HG03060 (cell line): ENCODE measurements at regions not wholly inside any gene's neighbourhood (a gene's known extent, or its start where the extent isn't known, plus 50 kb on each side); places are given as distances from the start of the nearest gene placed in this dataset.

Experiments used
- ATAC-seq: cut with Tn5 transposase; IDR thresholded peaks from one replicate; pipeline ENCODE4 v1.9.1; 2021; ENCODE audit warnings: low read depth, moderate number of reproducible peaks; ENCODE audit not compliant: unreplicated experiment

- ATAC-seq = no peak
Measured at GRCh38 chr22:49327411-49328117, 500.1 kb downstream of the BRD1 start.

GRCh38 chr22:49326558-49326957 lies 501.1 kb downstream of the BRD1 start:
- no peak for ATAC-seq

DNA sequence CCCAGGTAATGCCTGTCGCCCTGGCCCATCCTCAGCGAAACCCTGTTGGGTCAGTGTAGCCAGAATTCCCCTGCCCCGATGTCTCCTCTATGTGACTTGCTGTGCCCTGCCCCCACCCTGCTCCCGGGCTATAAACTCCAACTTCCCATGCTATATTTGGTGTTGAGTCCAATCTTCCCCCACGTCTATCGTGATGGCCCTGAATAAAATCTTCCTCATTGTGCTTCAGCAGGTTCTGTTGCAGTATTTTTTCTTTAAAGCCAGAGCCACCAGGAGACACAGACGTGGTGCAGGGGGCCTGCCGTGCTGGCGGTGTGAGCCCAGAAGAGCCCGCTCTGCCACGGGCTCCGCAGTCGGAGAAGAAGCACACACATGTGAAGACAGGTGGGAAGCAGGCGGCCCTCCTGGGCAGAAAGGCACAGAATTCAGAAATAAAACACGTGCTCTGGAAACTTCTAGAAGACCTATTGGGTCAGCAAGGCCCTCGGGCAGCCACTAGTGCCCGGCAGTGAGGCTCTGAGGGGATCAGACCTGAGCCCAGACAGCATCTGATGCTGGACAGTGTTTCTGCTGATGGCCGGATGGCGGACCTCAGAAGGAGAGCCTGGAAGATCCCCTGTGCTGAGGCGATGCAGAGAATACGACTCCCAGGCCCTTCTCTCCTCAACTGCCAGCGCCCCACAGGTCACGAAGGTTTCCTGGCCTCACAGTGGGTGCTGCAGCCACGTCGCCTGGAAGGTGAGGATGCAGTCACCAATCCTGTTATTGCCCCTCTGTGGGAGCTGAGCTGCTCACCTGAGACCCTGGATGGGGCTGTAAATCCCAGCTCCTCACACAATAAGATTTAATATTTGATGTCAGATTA lies 501.9 kb downstream of the BRD1 start:
- ATAC-seq = no peak

DNA sequence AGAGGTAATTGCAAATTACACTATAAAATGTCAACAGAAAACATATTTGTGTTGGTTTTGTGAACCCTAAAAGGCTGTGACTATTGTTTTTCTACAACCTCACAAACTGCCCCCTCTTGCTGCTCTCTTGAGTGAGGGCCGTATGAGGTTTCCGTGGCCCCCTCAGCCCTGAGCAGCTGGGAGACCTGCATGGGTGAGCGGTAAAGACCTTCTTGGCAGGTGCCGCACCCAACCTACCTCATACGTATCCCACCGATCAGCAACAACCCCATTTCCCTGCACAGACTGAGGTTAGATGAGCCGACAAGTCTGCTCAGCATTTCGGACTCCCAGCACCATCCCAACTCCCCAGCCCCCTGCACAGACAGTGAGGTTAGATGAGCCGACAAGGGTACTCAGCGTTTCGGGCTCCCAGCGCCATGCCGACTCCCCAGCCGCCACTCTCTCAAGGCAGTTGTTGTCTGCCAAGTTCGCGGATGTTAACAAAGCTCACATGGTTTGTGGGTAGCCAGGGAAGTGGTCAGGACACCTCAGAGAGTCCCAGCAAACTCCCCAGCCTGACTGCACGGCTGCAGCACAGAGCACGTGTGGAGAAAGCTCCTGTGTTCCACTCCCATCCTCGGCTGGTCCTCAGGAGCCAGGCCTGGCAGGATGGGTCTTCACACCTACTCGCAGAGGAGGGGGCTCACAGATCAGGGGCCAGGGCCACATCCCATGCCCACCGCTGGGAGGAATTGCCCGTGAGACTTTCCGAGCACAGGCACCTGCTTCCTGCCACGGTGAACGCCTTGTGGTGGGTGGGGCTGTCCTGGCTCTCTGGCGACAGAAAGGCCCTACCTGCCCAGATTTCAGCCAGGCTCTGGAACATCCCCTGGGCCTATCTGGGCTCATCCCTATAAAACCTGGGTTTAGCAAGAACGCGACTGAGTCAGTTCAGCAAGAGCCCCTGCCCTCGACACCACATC lies 502.9 kb downstream of the BRD1 start:
- no peak for ATAC-seq

- ATAC-seq = no peak
Measured at GRCh38 chr22:49323751-49324415, 503.8 kb downstream of the BRD1 start.

DNA sequence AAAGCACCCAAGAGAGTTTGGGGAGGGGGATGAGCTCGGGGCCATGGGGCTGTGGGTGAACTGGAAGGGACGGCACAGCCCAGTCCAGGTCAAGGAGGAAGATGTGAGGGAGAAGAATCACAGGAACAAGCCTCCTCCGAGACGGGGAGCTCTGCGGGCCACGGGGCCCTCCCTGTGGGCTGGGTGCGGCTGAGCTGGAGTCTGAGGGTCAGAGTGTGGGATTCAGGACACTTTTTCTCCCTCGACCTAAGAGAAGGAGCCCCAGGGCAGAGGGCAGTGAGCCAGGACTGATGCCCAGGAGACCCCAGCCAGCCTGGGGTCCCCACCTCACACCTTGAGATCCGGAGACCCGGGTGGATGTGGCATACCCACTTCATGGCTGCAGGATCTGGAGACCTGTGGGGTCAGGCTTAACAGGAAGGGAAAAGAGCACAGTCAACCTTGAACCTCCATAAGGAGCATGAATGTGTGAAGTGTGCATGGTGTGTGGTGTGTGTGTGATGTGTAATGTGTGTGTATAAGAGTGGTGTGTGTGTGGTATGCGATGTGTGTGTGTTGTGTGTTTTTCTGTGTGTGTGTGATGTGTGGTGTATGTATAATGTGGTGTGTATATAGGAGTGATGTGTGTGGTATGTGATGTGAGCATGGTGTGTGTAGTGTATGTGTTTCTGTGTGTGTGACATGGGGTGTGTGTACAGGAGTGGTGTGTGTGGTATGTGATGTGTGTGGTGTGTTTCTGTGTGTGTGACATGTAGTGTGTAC lies 504.6 kb downstream of the BRD1 start:
- ATAC-seq = no peak

- ATAC-seq = no peak
Measured at GRCh38 chr22:49322231-49322630, 505.4 kb downstream of the BRD1 start.

DNA sequence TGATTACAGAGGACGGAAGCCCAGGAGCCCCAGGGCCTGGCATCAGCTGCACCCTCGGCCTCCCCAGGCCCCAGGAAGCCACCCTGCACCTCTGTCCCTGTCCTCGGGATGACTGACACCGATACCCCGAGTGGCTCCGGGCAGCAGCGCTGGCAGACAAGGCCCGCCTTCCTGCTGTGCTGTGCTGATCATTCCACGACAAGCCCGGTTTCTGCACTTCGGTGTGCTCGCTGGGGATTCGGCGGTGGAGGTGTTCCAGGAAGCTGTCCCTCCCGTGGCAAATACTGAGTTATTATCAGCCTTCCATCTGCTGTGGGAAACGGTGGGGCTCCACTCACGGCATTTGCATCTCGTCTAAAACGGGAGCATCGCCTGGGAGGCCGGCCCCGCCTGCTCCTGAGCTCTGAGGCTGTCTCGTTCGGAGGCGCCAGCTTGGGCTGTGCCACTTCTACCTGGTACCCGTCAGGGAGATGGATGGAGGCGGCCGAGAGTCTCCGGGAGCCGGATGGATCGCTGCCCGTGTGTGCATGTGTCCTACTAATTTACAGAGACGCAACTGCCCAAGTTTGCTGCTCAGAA lies 506.1 kb downstream of the BRD1 start:
- no peak for ATAC-seq

- ATAC-seq = no peak
Measured at GRCh38 chr22:49320714-49321476, 506.8 kb downstream of the BRD1 start.

DNA sequence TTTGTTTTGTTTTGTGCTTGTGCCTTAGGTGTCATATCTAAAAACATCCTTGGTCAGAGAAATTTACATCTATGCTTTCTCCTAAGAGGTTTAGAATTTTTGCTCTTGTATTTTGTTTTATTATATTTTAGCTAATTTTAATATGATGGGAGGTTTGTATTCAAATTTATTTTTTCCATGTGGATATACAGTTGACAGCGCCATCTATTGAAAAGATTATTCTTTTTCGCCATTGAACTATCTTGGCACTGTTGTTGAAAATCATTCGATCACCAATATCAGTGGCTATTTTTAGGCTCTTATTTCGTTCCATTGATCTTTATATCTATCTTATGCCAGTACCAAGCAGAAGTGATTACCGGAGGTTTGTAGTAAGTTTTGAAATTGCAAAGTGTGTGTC lies 510.3 kb downstream of the BRD1 start:
- ATAC-seq = no peak

DNA sequence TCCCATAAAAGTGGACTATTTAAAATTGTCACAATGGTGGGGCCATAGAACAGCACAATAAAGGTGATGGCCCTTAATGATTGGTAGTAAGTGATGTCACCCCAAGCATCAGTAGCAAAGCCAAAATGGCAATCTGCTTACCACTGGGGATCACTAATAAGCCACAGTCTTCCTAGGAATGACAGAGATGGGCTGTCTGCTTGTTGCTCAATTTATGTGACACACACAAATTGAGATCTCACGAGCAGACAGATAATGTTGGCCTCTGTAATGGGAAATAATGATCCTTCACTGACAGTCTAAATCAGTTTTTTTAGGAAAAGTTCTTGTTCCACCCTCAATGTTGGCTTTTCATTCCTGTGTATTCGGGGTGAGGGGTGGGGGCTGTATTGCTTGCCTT lies 515.1 kb downstream of the BRD1 start:
- ATAC-seq = no peak

DNA sequence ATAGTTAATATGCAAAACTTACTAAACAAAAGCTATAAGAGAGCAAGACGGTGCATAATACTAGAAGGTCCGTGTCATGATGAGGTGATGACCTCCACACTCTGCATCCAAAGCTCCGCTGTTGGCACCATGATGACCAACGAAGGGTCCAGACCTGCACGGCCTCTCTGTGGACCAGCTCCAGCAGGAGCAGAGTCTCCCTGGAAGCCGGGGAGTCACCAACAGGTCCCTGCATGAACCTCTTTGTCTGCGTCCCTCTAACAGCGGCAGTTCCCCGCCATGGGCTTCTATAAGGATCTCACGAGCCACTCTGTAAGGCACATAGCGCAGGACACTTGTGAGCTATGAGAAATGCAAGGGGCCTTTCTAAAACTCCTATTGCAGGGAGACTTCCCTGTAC lies 517.3 kb downstream of the BRD1 start:
- no peak for ATAC-seq

DNA sequence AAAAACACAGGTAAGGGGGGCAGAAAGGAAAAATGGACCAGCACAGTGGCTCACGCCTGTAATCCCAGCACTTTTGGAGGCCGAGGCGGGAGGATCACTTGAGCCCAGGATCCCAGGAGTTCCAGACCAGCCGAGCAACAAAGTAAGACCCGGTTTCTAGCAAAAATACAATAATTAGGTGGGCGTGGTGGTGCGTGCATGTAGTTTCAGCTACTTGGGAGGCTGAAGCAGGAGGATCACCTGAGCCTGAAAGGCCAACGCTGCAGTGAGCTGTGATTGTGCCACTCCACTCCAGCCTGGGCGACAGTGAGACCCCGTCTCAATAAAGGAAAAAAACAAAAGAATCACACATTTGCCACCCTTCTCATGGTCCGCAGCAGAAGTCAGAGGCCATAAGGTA lies 519.4 kb downstream of the BRD1 start:
- no peak for ATAC-seq

DNA sequence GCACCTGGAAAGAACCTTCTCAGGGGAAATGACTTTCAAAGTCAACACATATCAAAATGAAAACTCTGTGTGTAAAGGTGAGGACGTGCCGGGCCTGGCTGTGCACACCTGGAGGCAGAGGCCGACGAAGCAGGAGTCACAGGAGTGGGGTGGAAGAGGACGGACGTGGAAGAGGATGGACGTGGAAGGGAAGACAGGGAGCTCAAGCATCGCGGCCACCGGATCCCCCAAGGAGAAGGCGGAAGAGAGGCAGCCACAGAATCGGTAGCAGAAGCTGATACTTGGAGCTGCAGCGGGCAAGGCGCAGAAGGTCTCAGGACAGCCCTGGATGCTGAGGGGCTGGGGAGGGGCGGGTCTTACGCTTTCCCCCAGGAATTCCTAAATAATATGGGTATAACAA lies 519.8 kb downstream of the BRD1 start:
- no peak for ATAC-seq

DNA sequence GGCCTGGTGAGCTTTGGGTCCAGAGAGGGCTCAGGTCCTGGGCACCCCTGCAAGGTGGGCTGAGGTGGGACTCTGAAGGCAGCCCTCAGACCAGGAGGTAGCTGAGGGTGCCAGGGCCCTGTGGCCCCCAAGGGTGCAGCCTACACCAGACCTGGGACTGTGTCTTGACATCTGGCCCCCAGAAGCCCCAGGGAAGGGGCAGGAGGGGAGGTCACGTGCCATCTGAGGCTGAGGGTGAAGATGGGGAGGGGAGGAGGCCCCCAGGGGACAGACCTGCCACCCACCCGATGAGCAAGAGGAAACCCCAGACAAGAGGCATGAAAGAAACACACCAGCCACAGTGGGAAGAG lies 520.2 kb downstream of the BRD1 start:
- no peak for ATAC-seq

DNA sequence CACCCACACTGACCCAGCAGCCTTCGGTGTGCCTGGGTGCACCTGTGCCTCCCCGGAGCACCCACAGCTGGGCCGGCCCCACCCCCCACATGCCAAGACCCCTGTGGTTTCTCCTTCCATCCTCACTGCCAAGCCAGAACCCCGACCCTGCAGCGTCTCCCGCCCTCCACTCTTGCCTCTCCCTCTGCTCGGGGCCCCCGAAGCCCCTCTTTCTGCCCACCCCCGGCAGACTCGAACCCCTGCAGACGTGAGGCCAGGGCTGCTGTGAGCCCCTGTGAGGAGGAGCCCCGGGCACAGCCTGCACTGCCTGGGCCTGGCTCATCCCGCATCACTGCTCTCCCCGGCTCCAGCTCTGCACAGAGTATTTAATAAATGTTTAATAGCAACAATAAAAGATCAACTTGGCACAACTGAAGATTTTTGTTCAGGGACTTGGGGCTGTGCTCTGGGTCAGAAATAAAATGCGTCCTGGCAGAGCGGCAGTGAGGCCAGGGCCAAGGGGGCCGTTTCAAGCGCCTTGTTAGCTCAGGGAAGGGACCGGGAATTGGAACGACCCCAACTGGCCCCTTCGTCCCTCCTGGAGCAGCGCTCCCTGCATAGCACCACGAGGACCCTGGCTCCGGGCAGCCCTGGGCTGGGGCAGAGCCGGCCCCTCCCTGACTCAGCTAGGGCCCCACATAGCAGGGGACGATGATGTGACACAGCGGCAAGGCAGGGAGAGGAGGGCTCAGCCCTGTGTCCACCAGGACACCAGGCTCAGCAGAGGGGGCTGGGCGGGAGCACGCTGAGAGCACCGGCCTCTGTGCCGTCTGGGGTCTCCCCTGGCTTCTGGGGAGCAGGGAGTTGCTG lies 520.8 kb downstream of the BRD1 start:
- no peak for ATAC-seq

DNA sequence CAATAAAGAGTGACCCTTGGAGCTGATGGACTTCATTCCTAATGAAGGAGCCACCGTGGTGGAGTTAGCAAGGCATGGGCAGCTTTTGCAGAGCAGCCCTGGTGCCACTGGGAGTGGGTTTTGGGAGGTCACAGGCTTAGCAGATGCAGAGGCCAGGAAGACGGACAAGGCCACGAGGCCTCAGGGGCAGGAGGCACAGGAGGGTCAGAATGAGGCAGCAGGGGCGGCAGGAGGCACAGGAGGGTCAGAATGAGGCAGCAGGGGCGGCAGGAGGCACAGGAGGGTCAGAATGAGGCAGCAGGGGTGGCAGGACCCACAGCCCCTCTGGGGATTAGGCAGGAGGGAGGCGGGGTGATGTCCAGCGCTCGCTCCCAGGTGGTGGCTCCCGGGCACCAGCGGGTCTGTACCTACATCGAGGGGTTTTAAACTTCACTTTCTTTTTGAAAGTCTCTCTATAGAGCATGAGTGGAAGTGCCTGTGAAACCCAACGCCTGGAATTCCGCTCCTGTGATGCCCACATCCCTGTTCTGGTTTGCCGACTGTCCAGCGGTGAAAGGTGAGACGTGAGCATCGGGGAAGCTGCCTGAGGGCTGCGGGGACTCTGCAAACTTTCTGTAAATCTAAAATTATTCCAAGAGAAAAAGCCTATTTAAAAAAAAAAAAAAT lies 521.6 kb downstream of the BRD1 start:
- ATAC-seq = no peak
